KMS-11 (cell line): ENCODE measurements at regions not wholly inside any gene's neighbourhood (a gene's known extent, or its start where the extent isn't known, plus 50 kb on each side); places are given as distances from the start of the nearest gene placed in this dataset.

Source experiments
- H2AFZ ChIP-seq: fragments of 200-600 bp; sonication (generic); 2 replicates; pipeline ENCODE4 v1.6.1; 2016; ENCODE audit warnings: antibody characterized with exemption, mixed run types, low read depth
- H3K27ac ChIP-seq: fragments of 200-600 bp; sonication (generic); 2 replicates; pipeline ENCODE4 v1.6.1; 2016; ENCODE audit warnings: mild to moderate bottlenecking, mixed run types
- H3K27me3 ChIP-seq: fragments of 200-600 bp; sonication (generic); 2 replicates; pipeline ENCODE4 v1.6.1; 2017; ENCODE audit warnings: mild to moderate bottlenecking, low read depth, mixed run types, moderate library complexity; ENCODE audit not compliant: insufficient read depth
- H3K36me3 ChIP-seq: fragments of 200-600 bp; sonication (generic); 2 replicates; pipeline ENCODE4 v1.6.1; 2017; ENCODE audit warnings: mild to moderate bottlenecking, mixed run types; ENCODE audit not compliant: insufficient read depth
- H3K4me1 ChIP-seq: fragments of 200-600 bp; sonication (generic); 2 replicates; pipeline ENCODE4 v1.6.1; 2016; ENCODE audit warnings: mild to moderate bottlenecking, low read depth, mixed run types; ENCODE audit not compliant: poor library complexity, severe bottlenecking
- H3K4me2 ChIP-seq: fragments of 200-600 bp; sonication (generic); 2 replicates; pipeline ENCODE4 v1.7.0; 2016; ENCODE audit warnings: mild to moderate bottlenecking, mixed run types
- H3K4me3 ChIP-seq: fragments of 200-600 bp; sonication (generic); IDR thresholded peaks from 2 replicates; pipeline ENCODE4 v1.6.1; 2017; ENCODE audit warnings: low read depth, low read length, mixed read lengths; ENCODE audit not compliant: insufficient read depth
- H3K79me2 ChIP-seq: fragments of 200-600 bp; sonication (generic); 2 replicates; pipeline ENCODE4 v1.6.1; 2016; ENCODE audit warnings: low read depth, mixed run types; ENCODE audit not compliant: insufficient read depth
- H3K9ac ChIP-seq: fragments of 200-600 bp; sonication (generic); 2 replicates; pipeline ENCODE4 v1.6.1; 2016; ENCODE audit warnings: mild to moderate bottlenecking, mixed run types
- H4K20me1 ChIP-seq: fragments of 200-600 bp; sonication (generic); 2 replicates; pipeline ENCODE4 v1.6.1; 2016; ENCODE audit warnings: mild to moderate bottlenecking, mixed run types; ENCODE audit not compliant: insufficient read depth
- CTCF ChIP-seq: fragments of 200-600 bp; sonication (generic); conservative IDR thresholded peaks from 2 replicates; pipeline ENCODE4 v1.6.1; 2017; ENCODE audit warnings: low read depth, mild to moderate bottlenecking, antibody characterized with exemption, low read length, moderate library complexity, mixed read lengths

- H3K9ac ChIP-seq: no peak overlapping the region
These were observed 83.2 kb downstream of the BUD13 start for GRCh38 chr11:116689413-116690127.

DNA sequence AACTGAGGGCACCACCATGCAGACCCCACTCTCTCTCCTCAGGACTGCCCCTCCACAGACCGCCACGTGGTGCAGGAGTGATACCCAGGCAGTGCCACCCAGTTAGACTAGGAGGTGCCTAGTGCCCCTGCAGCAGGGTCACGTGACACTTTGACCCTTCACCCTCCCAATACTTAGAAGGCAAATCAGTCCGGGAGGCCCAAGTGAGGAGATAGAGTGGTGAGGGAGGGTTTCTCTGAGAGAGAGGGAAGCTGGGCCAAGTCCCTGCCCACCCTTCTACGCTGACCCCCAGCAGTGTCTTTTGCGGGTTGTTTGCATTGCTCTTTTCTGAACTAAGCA is 84.6 kb downstream of the BUD13 start:
- Histone ChIP-seq H3K4me2 (no peak overlapping the region), H2AFZ (no peak overlapping the region), H3K4me3 (no peak overlapping the region), H3K4me1 (no peaks in the 10 kb centered on the region), H3K27me3 (no peaks in the 10 kb centered on the region), H3K27ac (no peak overlapping the region), H3K79me2 (no peaks in the 10 kb centered on the region), H3K36me3 (no peaks in the 10 kb centered on the region), H4K20me1 (no peaks in the 10 kb centered on the region), H3K9ac (no peak overlapping the region)
- no peak for TF ChIP-seq CTCF

More at GRCh38 chr11:116689413-116690127, 83.2 kb downstream of the BUD13 start:
- no peaks in the 10 kb centered on the region for H4K20me1 ChIP-seq
- H3K27me3 ChIP-seq: no peaks in the 10 kb centered on the region
- H3K4me2 ChIP-seq: no peak overlapping the region
- no peak overlapping the region for H3K4me3 ChIP-seq
- no peaks in the 10 kb centered on the region for H3K79me2 ChIP-seq
- no peaks in the 10 kb centered on the region for H3K36me3 ChIP-seq
- no peak for TF ChIP-seq CTCF
- no peak overlapping the region for H3K27ac ChIP-seq
- no peaks in the 10 kb centered on the region for H3K4me1 ChIP-seq
- no peak overlapping the region for H2AFZ ChIP-seq

GRCh38 chr11:116687458-116688201 is 85.2 kb downstream of the BUD13 start:
- Histone ChIP-seq H3K27ac (no peak overlapping the region), H3K9ac (no peak overlapping the region), H3K4me2 (no peak overlapping the region), H3K36me3 (no peaks in the 10 kb centered on the region), H3K79me2 (no peaks in the 10 kb centered on the region), H4K20me1 (no peaks in the 10 kb centered on the region), H3K4me3 (no peak overlapping the region), H3K4me1 (no peaks in the 10 kb centered on the region), H2AFZ (no peak overlapping the region), H3K27me3 (no peaks in the 10 kb centered on the region)
- TF ChIP-seq CTCF: no peak

GRCh38 chr11:116686866-116687265 is 85.9 kb downstream of the BUD13 start:
- H3K79me2 ChIP-seq: no peaks in the 10 kb centered on the region
- no peak overlapping the region for H3K4me2 ChIP-seq
- H3K27ac ChIP-seq: no peak overlapping the region
- H3K9ac ChIP-seq: no peak overlapping the region
- H3K4me3 ChIP-seq: no peak overlapping the region
- no peaks in the 10 kb centered on the region for H4K20me1 ChIP-seq
- H2AFZ ChIP-seq: no peak overlapping the region
- no peaks in the 10 kb centered on the region for H3K4me1 ChIP-seq
- no peaks in the 10 kb centered on the region for H3K36me3 ChIP-seq
- TF ChIP-seq CTCF: no peak
- H3K27me3 ChIP-seq: no peaks in the 10 kb centered on the region
